NCI-H524 (cell line): ENCODE measurements at regions not wholly inside any gene's neighbourhood (a gene's known extent, or its start where the extent isn't known, plus 50 kb on each side); places are given as distances from the start of the nearest gene placed in this dataset.
"Not testable (repeated sequence)": the region's sequence is repeated elsewhere in the genome, so short reads cannot be mapped to it uniquely, and the experiment has no call there.

Experiments used
- DNase-seq, 2 experiments: peaks; one replicate each; lab custom pipeline; 2025; lab: John Stamatoyannopoulos, UW

- no peak for DNase-seq
Measured at GRCh38 chr7:4523873-4524272, 158.2 kb upstream of the FOXK1 start.

- no peak for DNase-seq
Measured at GRCh38 chr7:4525884-4526283, 156.2 kb upstream of the FOXK1 start.

GRCh38 chr7:4527988-4528636 is 154.0 kb upstream of the FOXK1 start:
- DNase-seq, result no peak

GRCh38 chr7:4531236-4531635 is 150.9 kb upstream of the FOXK1 start:
- no peak for DNase-seq

GRCh38 chr7:4533339-4533738 is 148.8 kb upstream of the FOXK1 start:
- not testable (repeated sequence) for DNase-seq

GRCh38 chr7:4549681-4550080 is 132.4 kb upstream of the FOXK1 start:
- DNase-seq, result no peak

DNA sequence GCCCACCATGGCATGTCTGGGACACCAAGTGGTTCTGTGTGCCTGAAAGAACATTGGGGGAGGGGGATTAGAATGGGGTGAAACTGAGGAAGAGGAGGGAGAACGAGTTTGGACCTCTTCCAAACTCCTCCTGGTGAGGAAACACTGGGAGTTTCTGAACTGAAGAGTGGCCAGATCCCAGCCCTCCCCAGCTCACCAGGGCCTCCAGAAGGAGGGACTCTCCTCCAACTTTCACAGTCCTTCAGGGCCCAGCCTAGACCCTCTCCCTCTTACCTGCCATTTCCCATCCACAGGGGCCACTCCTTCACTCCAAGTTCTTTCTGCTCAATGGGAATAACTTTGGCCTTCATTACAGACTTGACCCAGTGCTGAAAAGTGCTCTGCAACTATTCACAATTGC is 132.0 kb upstream of the FOXK1 start:
- no peak for DNase-seq

GRCh38 chr7:4552985-4553384 is 129.1 kb upstream of the FOXK1 start:
- DNase-seq, result no peak

DNA sequence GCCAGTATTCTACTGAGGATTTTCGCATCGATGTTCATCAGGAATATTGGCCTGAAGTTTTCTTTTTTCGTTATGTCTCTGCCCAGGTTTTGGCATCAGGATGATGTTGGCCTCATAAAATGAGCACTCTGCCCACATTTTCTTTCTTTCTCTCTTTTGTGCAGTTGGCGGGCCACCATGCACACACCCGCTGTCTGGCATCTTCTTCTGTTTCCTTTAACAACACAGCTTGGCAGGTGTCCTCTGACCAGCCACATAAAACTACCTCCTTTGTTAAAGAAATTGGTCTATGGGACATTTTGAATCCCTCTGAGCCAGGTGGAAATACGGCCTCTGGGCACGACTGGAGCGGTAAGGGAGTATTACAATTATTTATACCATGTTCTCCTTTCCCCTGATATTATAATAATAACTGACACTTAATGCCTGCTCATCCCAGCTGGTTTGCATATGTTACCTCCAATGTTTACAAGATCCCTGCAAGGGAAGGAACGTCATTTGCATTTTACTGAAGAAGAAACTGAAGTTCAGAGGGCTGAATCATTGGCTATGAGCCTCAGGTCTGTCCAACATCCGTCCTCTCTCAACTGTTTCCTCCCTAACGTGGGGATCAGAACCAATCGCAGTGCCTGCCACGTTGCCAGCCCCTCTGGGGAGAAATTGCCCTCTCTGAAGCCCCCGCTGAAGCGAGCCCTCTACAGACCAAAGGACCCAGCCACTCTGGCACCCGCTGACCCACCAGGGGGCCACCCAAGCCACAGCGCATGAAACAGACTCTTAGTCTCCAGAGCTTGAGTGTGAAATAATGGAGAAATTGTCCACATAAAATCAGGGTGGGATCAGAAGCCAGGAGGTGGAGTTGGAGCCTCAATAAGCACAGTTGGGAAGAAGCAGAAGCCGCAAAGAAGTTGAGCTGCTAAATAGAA is 125.0 kb upstream of the FOXK1 start:
- DNase-seq, result no peak

DNA sequence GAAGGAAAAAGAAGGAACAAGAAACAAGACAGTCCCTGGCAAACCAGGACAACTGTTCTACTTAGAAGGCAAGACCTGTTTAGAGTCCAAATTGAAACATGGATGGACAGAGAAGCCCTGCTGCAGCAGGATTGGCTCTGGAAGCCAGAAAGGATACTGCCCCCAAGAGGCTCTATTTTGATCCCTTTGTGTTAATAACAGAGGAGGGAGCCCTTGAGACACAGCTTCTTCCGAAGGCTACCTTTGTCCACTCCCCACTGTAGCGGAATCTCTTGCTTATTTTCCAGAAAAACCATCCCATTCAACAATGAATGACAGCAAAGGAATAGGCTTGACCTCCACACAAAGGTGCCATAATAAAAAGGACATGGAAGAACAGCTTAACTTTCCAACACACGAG is 120.3 kb upstream of the FOXK1 start:
- peak in 1 of 2 experiments; percentile 22 for DNase-seq

DNA sequence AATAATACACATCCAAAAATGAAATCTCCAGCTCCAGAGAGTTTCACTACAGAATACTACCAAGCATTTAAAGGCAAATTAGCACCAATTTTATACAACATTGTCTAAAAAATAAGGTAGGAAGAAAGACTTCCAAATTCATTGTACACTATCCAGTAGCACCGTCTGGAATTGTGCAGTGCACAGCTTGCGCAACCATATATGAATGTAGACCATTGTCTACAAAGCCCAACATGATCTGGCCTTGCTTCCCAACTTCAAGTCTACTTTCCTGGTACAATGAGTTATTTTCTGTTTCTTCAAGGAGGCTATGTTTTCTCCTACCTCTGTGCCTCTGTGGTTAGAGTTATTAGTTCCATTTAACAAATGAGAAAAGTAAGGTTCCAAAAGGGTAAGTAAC is 115.4 kb upstream of the FOXK1 start:
- no peak for DNase-seq

GRCh38 chr7:4574851-4575250 is 107.2 kb upstream of the FOXK1 start:
- DNase-seq, result no peak

DNA sequence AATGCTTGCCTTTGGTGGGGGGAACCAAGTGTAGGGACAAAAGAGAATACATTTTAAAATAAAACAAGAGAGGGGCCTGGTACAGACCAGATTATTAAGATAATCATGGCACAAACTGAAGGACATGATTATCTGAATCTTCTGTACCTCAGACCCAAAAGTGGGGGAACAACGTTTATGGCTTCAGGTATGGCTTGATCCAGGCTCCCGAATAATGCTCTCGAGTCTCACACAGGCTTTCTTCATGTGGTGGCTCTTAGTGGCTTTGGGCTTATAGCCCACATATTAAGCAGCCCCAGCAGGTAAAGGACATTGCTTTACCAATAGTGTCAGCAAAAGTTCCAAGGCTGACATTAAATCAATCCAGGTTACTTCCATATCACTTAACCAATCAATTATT is 106.8 kb upstream of the FOXK1 start:
- DNase-seq, result no peak

DNA sequence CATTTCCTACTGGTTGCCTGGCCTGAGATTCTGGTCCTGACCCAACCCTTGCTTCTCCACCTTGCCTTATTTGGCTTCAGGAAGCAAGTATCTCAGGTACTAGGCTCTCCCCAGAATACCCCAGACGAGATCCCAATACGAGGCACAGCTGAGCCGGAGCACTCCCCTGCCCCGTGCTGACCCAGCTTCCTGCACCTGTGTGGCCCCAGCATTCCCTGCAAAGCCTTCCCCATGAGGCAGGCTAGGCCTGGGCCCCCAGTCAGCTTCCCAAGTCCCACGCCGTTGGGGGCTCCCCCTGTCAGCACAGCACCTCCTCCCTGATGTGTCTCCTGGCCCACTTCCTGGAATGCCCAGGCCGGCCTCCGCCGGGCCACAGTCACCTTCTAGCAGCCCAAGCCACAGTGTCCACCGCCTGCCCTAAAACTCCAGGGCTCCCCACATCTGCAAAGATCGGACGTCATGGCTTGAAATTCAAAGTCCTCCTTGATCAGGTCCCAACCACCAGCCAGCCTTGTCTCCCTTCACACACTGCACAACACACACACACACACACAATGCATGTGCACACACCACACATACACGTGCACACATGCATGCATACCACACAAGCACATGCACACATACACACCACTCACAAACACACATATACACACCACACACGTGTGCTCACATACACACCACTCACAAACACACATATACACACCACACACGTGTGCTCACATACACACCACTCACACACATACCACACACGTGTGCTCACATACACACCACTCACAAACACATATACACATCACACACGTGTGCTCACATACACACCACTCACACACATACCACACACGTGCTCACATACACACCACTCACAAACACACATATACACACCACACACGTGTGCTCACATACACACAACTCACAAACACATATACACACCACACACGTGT is 78.9 kb upstream of the FOXK1 start:
- no peak for DNase-seq

GRCh38 chr7:4603843-4604231 is 78.3 kb upstream of the FOXK1 start:
- no peak for DNase-seq

GRCh38 chr7:4604456-4604940 is 77.6 kb upstream of the FOXK1 start:
- DNase-seq, result no peak

DNA sequence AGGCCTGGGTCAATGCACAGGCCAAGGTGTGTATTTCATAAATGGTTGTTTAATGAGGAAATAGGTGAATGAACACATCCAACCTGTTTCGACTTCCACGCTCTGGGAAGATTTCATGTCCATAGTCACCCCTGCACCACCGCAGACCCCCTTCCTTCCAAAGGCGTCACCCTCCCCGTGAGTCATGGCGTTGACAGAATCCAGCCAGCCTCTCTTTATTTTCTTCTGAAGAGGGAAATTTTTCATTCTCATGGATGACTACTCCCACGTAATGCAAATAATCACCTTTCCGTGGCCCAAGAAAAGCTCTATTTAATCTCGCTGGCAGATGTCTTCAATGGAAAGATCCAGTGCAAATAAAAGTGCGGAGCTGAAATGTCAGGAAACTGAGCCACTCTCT is 75.3 kb upstream of the FOXK1 start:
- no peak for DNase-seq

DNA sequence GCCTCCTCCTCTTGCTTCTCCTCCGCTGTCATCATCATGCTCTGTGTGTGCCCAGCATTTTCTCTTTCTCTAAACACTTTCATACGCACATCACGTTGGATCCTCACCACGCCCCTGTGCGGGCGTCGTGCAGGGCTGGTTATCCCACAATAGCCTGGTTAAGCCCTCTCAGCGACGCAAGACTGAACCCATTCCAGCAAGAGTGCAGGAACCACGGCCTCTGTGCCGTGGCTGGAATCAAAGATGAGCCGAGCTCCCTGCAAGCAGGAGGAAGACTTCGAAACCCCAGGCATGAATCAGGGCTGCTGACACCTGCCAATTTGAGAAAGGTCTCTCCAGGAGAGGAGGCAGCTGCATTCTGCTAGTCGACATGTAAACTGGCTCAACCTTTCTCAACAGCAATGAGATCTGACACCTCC is 74.8 kb upstream of the FOXK1 start:
- no peak for DNase-seq

DNA sequence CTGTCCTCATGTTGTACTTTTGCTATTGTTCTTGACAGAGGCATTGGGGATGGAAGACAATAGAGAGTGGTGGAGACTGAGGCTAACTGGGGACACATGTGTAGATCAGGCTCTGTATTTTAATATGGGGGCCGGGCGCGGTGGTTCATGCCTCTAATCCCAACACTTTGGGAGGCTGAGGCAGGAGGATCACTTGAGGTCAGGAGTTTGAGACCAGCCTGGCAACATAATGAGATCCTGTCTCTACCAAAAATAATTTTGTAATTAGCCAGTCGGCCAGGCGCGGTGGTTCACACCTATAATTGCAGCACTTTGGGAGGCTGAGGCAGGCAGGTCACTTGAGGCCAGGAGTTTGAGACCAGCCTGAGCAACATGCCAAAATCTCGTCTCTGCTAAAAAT is 72.5 kb upstream of the FOXK1 start:
- DNase-seq, result not testable (repeated sequence)

- DNase-seq, result peak in 1 of 2 experiments; percentile 67
Measured at GRCh38 chr7:4610768-4611467, 71.2 kb upstream of the FOXK1 start.

DNA sequence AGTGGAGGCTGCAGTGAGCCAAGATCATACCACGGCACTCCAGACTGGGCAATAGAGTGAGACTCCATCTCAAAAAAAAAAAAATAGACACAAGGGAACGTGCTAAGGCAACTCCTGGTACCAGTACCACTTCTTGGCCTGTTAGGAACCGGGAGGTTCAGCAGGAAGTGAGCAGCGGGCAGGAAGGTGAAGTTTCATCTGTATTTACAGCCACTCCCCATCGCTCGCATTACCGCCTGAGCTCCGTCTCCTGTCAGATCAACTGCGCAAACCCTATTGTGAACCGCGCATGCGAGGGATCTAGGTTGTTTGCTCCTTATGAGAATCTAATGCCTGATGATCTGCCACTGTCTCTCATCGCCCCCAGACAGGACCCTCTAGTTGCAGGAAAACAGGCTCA is 69.9 kb upstream of the FOXK1 start:
- no peak for DNase-seq
